Uterus (tissue), 2 donors: ENCODE measurements at regions not wholly inside any gene's neighbourhood (a gene's known extent, or its start where the extent isn't known, plus 50 kb on each side); places are given as distances from the start of the nearest gene placed in this dataset.

Experiments used
- CTCF ChIP-seq, 4 experiments: fragments of 200-600 bp in 2 of 4; fragments of 450-650 bp in 2 of 4; sonication (generic) in 2 of 4; IDR thresholded peaks; one replicate each; pipeline ENCODE4 v1.5.1; 2016 to 2019; ENCODE audit warnings: antibody characterized with exemption in 4 of 4, mild to moderate bottlenecking in 2 of 4, moderate library complexity in 1 of 4
- POLR2A ChIP-seq, 2 donors: fragments of 450-650 bp; IDR thresholded peaks; one replicate each; pipeline ENCODE4 v1.6.1; 2016; ENCODE audit warnings: antibody characterized with exemption in 2 of 2, mild to moderate bottlenecking in 1 of 2, moderate library complexity in 1 of 2

- TF ChIP-seq CTCF (IDR thresholded peaks at IDR 0.05), result no peak
- TF ChIP-seq POLR2A (IDR thresholded peaks at IDR 0.05), result no peak
Measured at GRCh38 chrX:93354651-93355050, 318.7 kb downstream of the NAP1L3 start.
